GM19324 (cell line): ENCODE measurements at regions not wholly inside any gene's neighbourhood (a gene's known extent, or its start where the extent isn't known, plus 50 kb on each side); places are given as distances from the start of the nearest gene placed in this dataset.

Experiments used
- ATAC-seq: cut with Tn5 transposase; IDR thresholded peaks from one replicate; pipeline ENCODE4 v1.9.1; 2021; ENCODE audit warnings: mild to moderate bottlenecking, moderate library complexity; ENCODE audit not compliant: unreplicated experiment, low FRiP score

GRCh38 chr16:48852458-48852857 lies 242.5 kb upstream of the N4BP1 start:
- ATAC-seq = no peak

GRCh38 chr16:48850097-48850770 lies 240.3 kb upstream of the N4BP1 start:
- no peak for ATAC-seq

GRCh38 chr16:48846277-48846676 lies 236.3 kb upstream of the N4BP1 start:
- ATAC-seq = no peak

- ATAC-seq = no peak
Observed at GRCh38 chr16:48845261-48845660, 235.3 kb upstream of the N4BP1 start.

GRCh38 chr16:48838349-48838748 lies 228.4 kb upstream of the N4BP1 start:
- ATAC-seq = no peak

- no peak for ATAC-seq
Observed at GRCh38 chr16:48836636-48837035, 226.7 kb upstream of the N4BP1 start.

- no peak for ATAC-seq
Observed at GRCh38 chr16:48836067-48836466, 226.1 kb upstream of the N4BP1 start.

- ATAC-seq = no peak
Observed at GRCh38 chr16:48834576-48834975, 224.6 kb upstream of the N4BP1 start.

- ATAC-seq = no peak
Observed at GRCh38 chr16:48833461-48833860, 223.5 kb upstream of the N4BP1 start.

- ATAC-seq = no peak
Observed at GRCh38 chr16:48831076-48831722, 221.2 kb upstream of the N4BP1 start.

GRCh38 chr16:48829336-48830310 lies 219.6 kb upstream of the N4BP1 start:
- ATAC-seq = no peak

- no peak for ATAC-seq
Observed at GRCh38 chr16:48824271-48824670, 214.3 kb upstream of the N4BP1 start.

GRCh38 chr16:48822431-48822830 lies 212.5 kb upstream of the N4BP1 start:
- ATAC-seq = no peak

GRCh38 chr16:48820379-48820778 lies 210.4 kb upstream of the N4BP1 start:
- ATAC-seq = no peak

- ATAC-seq = no peak
Observed at GRCh38 chr16:48818257-48818656, 208.3 kb upstream of the N4BP1 start.

GRCh38 chr16:48817032-48817431 lies 207.1 kb upstream of the N4BP1 start:
- no peak for ATAC-seq

GRCh38 chr16:48816393-48816792 lies 206.4 kb upstream of the N4BP1 start:
- ATAC-seq = no peak

- ATAC-seq = no peak
Observed at GRCh38 chr16:48814994-48815393, 205.0 kb upstream of the N4BP1 start.

GRCh38 chr16:48813485-48813884 lies 203.5 kb upstream of the N4BP1 start:
- ATAC-seq = no peak

GRCh38 chr16:48812856-48813255 lies 202.9 kb upstream of the N4BP1 start:
- ATAC-seq = no peak

GRCh38 chr16:48811478-48811877 lies 201.5 kb upstream of the N4BP1 start:
- ATAC-seq = no peak
